GM12878 (cell line): ENCODE measurements at regions not wholly inside any gene's neighbourhood (a gene's known extent, or its start where the extent isn't known, plus 50 kb on each side); places are given as distances from the start of the nearest gene placed in this dataset.

Source experiments
- ATAC-seq: fragments of 200-7000 bp; cut with Tn5 transposase; 3 replicates; pipeline ENCODE4 v1.9.1; 2020; ENCODE audit warnings: mild to moderate bottlenecking, moderate library complexity
- BruUV-seq: library from RNA; stranded (reverse); fragments of 400-500 nt; replicated peaks from 2 replicates; lab custom pipeline; 2021; lab: Mats Ljungman, UMichigan
- CTCF ChIA-PET: fragments of 300-600 bp; sonication (Branson Sonifier 250); formaldehyde crosslinking; extraction: SDS; loops from one replicate; lab custom pipeline; 2021; ENCODE audit warnings: inconsistent platforms; lab: Yijun Ruan, JAX
- POLR2A ChIA-PET: fragments of 350-600 bp; formaldehyde crosslinking; extraction: SDS; loops from one replicate; lab custom pipeline; 2021; ENCODE audit warnings: inconsistent platforms; lab: Charles Lee
- RAD21 ChIA-PET: fragments of 300-600 bp; sonication (Branson Sonifier 250); formaldehyde crosslinking; loops from one replicate; lab custom pipeline; 2023; ENCODE audit warnings: antibody characterized with exemption; ENCODE audit not compliant: unreplicated experiment; lab: Charles Lee
- SMC1A ChIA-PET: fragments of 300-600 bp; sonication (Branson Sonifier 250); formaldehyde crosslinking; loops from one replicate; lab custom pipeline; 2023; ENCODE audit not compliant: unreplicated experiment, uncharacterized antibody; lab: Charles Lee
- DNase-seq: peaks from one replicate; pipeline ENCODE4 v3.0.0-alpha.2; 2011; ENCODE audit warnings: low read depth, low spot score
- FAIRE-seq: peaks from 3 replicates; lab custom pipeline; 2011; peaks lifted over from hg19 to GRCh38; lab: Jason Lieb, UNC
- H2AFZ ChIP-seq: 2 replicates; pipeline ENCODE4 v1.6.0; 2011; ENCODE audit warnings: low read depth, low read length, control low read depth; ENCODE audit not compliant: control insufficient read depth
- H3K27ac ChIP-seq: 2 replicates; pipeline ENCODE4 v1.5.1; 2011; ENCODE audit warnings: control low read depth; ENCODE audit not compliant: control insufficient read depth, insufficient read depth
- H3K27me3 ChIP-seq, 2 experiments: replicated peaks in 1 of 2; 2 replicates each; pipeline versions ENCODE4 v1.6.0 to v1.6.1; 2011; ENCODE audit warnings: low read length in 1 of 2; ENCODE audit not compliant: control insufficient read depth in 2 of 2, insufficient read depth in 2 of 2
- H3K36me3 ChIP-seq, 2 experiments: 2 replicates each; pipeline ENCODE4 v1.5.1; 2011; ENCODE audit warnings: low read length in 1 of 2; ENCODE audit not compliant: control insufficient read depth in 2 of 2, insufficient read depth in 2 of 2
- H3K4me1 ChIP-seq: 2 replicates; pipeline ENCODE4 v1.6.1; 2011; ENCODE audit warnings: mild to moderate bottlenecking, low read length, moderate library complexity, mixed read lengths; ENCODE audit not compliant: control insufficient read depth, insufficient read depth
- H3K4me2 ChIP-seq: 2 replicates; pipeline ENCODE4 v1.6.0; 2011; ENCODE audit warnings: control low read depth; ENCODE audit not compliant: control insufficient read depth, insufficient read depth
- H3K4me3 ChIP-seq: fragments of 200-600 bp; sonication (generic); 2 replicates; pipeline ENCODE4 v1.5.1; 2016
- H3K79me2 ChIP-seq: 2 replicates; pipeline ENCODE4 v1.6.0; 2011; ENCODE audit warnings: low read length; ENCODE audit not compliant: control insufficient read depth, insufficient read depth
- H3K9ac ChIP-seq: 2 replicates; pipeline ENCODE4 v1.8.0; 2011; ENCODE audit warnings: low read length, control low read depth, mixed read lengths; ENCODE audit not compliant: control insufficient read depth, insufficient read depth
- H3K9me3 ChIP-seq: replicated peaks from 3 replicates; pipeline ENCODE4 v1.5.1; 2011; ENCODE audit warnings: mild to moderate bottlenecking, low read length; ENCODE audit not compliant: control insufficient read depth, insufficient read depth
- H4K20me1 ChIP-seq: 2 replicates; pipeline ENCODE4 v1.6.0; 2011; ENCODE audit not compliant: control insufficient read depth, insufficient read depth
- EGR1 ChIP-seq, 2 experiments: IDR thresholded peaks; 1 replicate in 1 of 2; 2 replicates in 1 of 2; pipeline ENCODE4 v1.6.1; 2011 to 2012; ENCODE audit warnings: low read depth in 2 of 2, low read length in 2 of 2, borderline replicate concordance in 1 of 2, mild to moderate bottlenecking in 1 of 2, moderate library complexity in 1 of 2
- EP300 ChIP-seq, 2 experiments: fragments of 150-350 bp in 1 of 2; IDR thresholded peaks; 2 replicates each; pipeline ENCODE4 v1.6.1; 2011 to 2012; ENCODE audit warnings: low read depth in 2 of 2, low read length in 2 of 2, borderline replicate concordance in 1 of 2, improper control_type of control experiment in 1 of 2, inconsistent platforms in 1 of 2; ENCODE audit not compliant: control insufficient read depth in 1 of 2
- IKZF1 ChIP-seq: fragments of 450-650 bp; conservative IDR thresholded peaks from 2 replicates; pipeline ENCODE4 v1.6.1; 2017; ENCODE audit warnings: antibody characterized with exemption, mild to moderate bottlenecking
- POLR2A ChIP-seq: IDR thresholded peaks from 2 replicates; pipeline ENCODE4 v1.6.1; 2011; ENCODE audit warnings: low read depth, mild to moderate bottlenecking, low read length
- WGBS: methylation state at CpG from one replicate; pipeline ENCODE4 v1.1.6; 2016; ENCODE audit warnings: low lambda C conversion rate; ENCODE audit not compliant: insufficient replicate concordance, insufficient coverage; ENCODE audit errors: missing lambda C conversion rate; 5-methylcytosine and 5-hydroxymethylcytosine counted together
- in situ Hi-C: fragments of 300-500 bp; cut with MboI; formaldehyde crosslinking; loops from 9 replicates; pipeline ENCODE4 v1.14.3; 2018; ENCODE audit warnings: mixed read lengths
- intact Hi-C: fragments of 100-400 bp; cut with micrococcal nuclease; formaldehyde crosslinking; loops from one replicate; pipeline ENCODE4 v1.14.2; 2022; ENCODE audit not compliant: unreplicated experiment

DNA sequence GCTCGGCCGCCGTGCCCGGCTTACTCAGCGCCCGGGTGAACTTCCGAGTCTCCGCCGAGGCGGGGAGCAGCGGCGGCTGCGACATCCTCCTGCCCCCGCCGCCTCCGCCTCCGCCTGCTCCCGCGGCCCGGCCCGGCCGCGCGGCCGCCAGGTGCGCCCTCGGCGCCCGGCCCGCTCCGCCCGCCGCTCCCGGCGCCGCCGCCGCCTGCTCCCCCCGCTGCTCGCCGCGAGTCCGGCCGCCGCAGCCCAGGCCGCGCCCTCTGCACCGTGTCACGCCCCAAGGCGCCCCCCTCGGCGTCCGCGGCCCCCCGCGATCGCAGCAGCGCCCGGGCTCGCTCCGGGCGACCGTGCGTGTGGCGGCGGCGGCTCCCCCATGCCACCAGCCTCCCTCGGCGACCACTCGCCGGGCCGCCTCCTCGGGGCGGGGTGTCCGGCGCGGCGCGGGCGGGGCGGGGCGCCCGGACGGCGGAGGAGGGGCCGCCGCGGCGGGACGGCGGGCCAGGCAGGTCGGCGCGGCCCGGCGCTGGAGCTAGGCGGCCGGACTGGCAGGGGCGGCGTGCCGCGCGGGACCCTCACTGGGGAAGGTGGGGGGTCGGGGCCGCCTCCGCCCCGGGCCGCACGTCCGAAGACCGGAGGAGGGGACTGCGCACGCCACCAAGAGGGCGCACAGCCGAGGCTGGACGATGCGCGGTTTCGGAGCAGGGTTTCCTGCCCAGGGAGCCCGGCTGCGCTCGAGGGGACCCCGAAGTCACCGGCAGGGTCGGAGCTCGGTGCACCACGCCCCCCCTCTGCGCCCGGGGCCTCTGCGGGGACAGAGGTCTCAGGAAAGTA lies 108.6 kb upstream of the DOCK9 start:
- 1% methylated on average over 63 of the region's 130 CpGs for WGBS
- Histone ChIP-seq H3K9ac (no peak overlapping the region), H2AFZ (peak overlapping the region; percentile 94), H3K4me2 (peak overlapping the region; percentile 91), H3K4me1 (peaks cover 8% of the 10 kb centered on the region), H3K27me3 (peaks cover 0 to 1% of the 10 kb centered on the region in 2 experiments; a peak in 1 of 4 replicates), H3K27ac (no peak overlapping the region), H3K4me3 (peak overlapping the region; percentile 88; the same call in 1 of the 2 replicates), H3K36me3 (no peaks in the 10 kb centered on the region), H3K79me2 (no peaks in the 10 kb centered on the region), H3K9me3 (no peaks in the 10 kb centered on the region), H4K20me1 (no peaks in the 10 kb centered on the region)
- ChIA-PET RAD21 (no interaction called here), SMC1A (no interaction called here), POLR2A (no interaction called here), CTCF (no interaction called here)
- DNase-seq (no peak), FAIRE-seq (no peak), ATAC-seq (peak; percentile 68)
- in situ Hi-C loops, result no loop called here
- no TSS peak for BruUV-seq
- TF ChIP-seq POLR2A, result peak; percentile 16; the same call in 1 of the 2 replicates
- 0 out of 2 replicates have a peak, but pooled peaks have one; percentile 29 for TF ChIP-seq IKZF1
- TF ChIP-seq EGR1 (IDR thresholded peaks at IDR 0.05; ENCODE audit: borderline replicate concordance in 1 of 2, low read depth in 2 of 2, low read length in 2 of 2), result peak in 1 of 2 experiments; percentile 71; a peak in 1 of 3 replicates
- no peak for TF ChIP-seq EP300 (IDR thresholded peaks at IDR 0.05; ENCODE audit: borderline replicate concordance in 1 of 2, control insufficient read depth in 1 of 2, low read depth in 2 of 2, low read length in 2 of 2)
- intact Hi-C loops, result no loop called here
